HG03442 (cell line): ENCODE measurements at regions not wholly inside any gene's neighbourhood (a gene's known extent, or its start where the extent isn't known, plus 50 kb on each side); places are given as distances from the start of the nearest gene placed in this dataset.
"Not testable (repeated sequence)": the region's sequence is repeated elsewhere in the genome, so short reads cannot be mapped to it uniquely, and the experiment has no call there.

Experiments used
- ATAC-seq: cut with Tn5 transposase; IDR thresholded peaks from one replicate; pipeline ENCODE4 v1.9.1; 2021; ENCODE audit warnings: mild to moderate bottlenecking, moderate library complexity; ENCODE audit not compliant: unreplicated experiment

- ATAC-seq: no peak
Measured at GRCh38 chr4:38504396-38504715, 159.6 kb upstream of the KLF3 start.

GRCh38 chr4:38509551-38509950 lies 154.4 kb upstream of the KLF3 start:
- peak; percentile 48 for ATAC-seq

- ATAC-seq: no peak
Measured at GRCh38 chr4:38510201-38510600, 153.8 kb upstream of the KLF3 start.

- ATAC-seq: no peak
Measured at GRCh38 chr4:38511702-38512101, 152.3 kb upstream of the KLF3 start.

- ATAC-seq: no peak
Measured at GRCh38 chr4:38512840-38513239, 151.2 kb upstream of the KLF3 start.

- ATAC-seq: no peak
Measured at GRCh38 chr4:38514465-38515146, 149.4 kb upstream of the KLF3 start.

- no peak for ATAC-seq
Measured at GRCh38 chr4:38516190-38516589, 147.8 kb upstream of the KLF3 start.

- ATAC-seq: no peak
Measured at GRCh38 chr4:38519666-38520065, 144.3 kb upstream of the KLF3 start.

- no peak for ATAC-seq
Measured at GRCh38 chr4:38523054-38523453, 140.9 kb upstream of the KLF3 start.

- peak; percentile 96 for ATAC-seq
Measured at GRCh38 chr4:38523524-38524448, 140.2 kb upstream of the KLF3 start.

GRCh38 chr4:38526412-38526811 lies 137.6 kb upstream of the KLF3 start:
- no peak for ATAC-seq

GRCh38 chr4:38529189-38530115 lies 134.5 kb upstream of the KLF3 start:
- peak; percentile 73 for ATAC-seq

GRCh38 chr4:38530486-38530885 lies 133.5 kb upstream of the KLF3 start:
- ATAC-seq: no peak

- peak; percentile 40 for ATAC-seq
Measured at GRCh38 chr4:38531141-38531727, 132.8 kb upstream of the KLF3 start.

- no peak for ATAC-seq
Measured at GRCh38 chr4:38532908-38533499, 131.0 kb upstream of the KLF3 start.

GRCh38 chr4:38534344-38535045 lies 129.5 kb upstream of the KLF3 start:
- no peak for ATAC-seq

GRCh38 chr4:38535071-38535470 lies 128.9 kb upstream of the KLF3 start:
- ATAC-seq: not testable (repeated sequence)

GRCh38 chr4:38535717-38536116 lies 128.3 kb upstream of the KLF3 start:
- no peak for ATAC-seq

GRCh38 chr4:38536716-38537115 lies 127.3 kb upstream of the KLF3 start:
- ATAC-seq: no peak

GRCh38 chr4:38537666-38538065 lies 126.3 kb upstream of the KLF3 start:
- ATAC-seq: no peak
